Activated B cell treated with CpG ODN at 0.5 μM for 24 hours (primary cell): ENCODE measurements at regions not wholly inside any gene's neighbourhood (a gene's known extent, or its start where the extent isn't known, plus 50 kb on each side); places are given as distances from the start of the nearest gene placed in this dataset.

Experiments
- ATAC-seq: fragments of 200-7000 bp; cut with Tn5 transposase; one replicate; pipeline ENCODE4 v1.10.0; 2021; ENCODE audit warnings: low read depth, mild to moderate bottlenecking, moderate library complexity
- CTCF ChIA-PET: fragments of 350-600 bp; sonication (Branson Sonifier 250); formaldehyde crosslinking; loops from one replicate; lab custom pipeline; 2021; ENCODE audit warnings: antibody characterized with exemption; lab: Charles Lee
- POLR2A ChIA-PET: fragments of 350-600 bp; sonication (Branson Sonifier 250); formaldehyde crosslinking; loops from one replicate; lab custom pipeline; 2021; ENCODE audit warnings: antibody characterized with exemption; lab: Charles Lee
- DNase-seq: peaks from one replicate; pipeline ENCODE4 v3.0.0; 2022
- H3K27ac Mint-ChIP-seq: one replicate; pipeline ENCODE4 v1.8.0; 2020; ENCODE audit warnings: mixed read lengths
- H3K27me3 Mint-ChIP-seq: one replicate; pipeline ENCODE4 v1.8.0; 2021; ENCODE audit warnings: mixed read lengths
- H3K36me3 Mint-ChIP-seq: one replicate; pipeline ENCODE4 v1.8.0; 2021; ENCODE audit warnings: low read depth, mixed read lengths
- H3K4me1 Mint-ChIP-seq: one replicate; pipeline ENCODE4 v1.8.0; 2021; ENCODE audit warnings: mixed read lengths
- H3K4me3 Mint-ChIP-seq: one replicate; pipeline ENCODE4 v1.8.0; 2020; ENCODE audit warnings: mild to moderate bottlenecking, mixed read lengths
- H3K9me3 Mint-ChIP-seq: one replicate; pipeline ENCODE4 v1.8.0; 2020; ENCODE audit warnings: mixed read lengths
- intact Hi-C: fragments of 100-400 bp; cut with micrococcal nuclease; formaldehyde crosslinking; loops from one replicate; pipeline ENCODE4 v1.15.1; 2024
- TF ChIP-seq, protein P1 (sequence below): fragments of 200-600 bp; IDR thresholded peaks from one replicate; pipeline ENCODE4 v1.8.0; 2022; ENCODE audit warnings: antibody characterized with exemption, mild to moderate bottlenecking

DNA sequence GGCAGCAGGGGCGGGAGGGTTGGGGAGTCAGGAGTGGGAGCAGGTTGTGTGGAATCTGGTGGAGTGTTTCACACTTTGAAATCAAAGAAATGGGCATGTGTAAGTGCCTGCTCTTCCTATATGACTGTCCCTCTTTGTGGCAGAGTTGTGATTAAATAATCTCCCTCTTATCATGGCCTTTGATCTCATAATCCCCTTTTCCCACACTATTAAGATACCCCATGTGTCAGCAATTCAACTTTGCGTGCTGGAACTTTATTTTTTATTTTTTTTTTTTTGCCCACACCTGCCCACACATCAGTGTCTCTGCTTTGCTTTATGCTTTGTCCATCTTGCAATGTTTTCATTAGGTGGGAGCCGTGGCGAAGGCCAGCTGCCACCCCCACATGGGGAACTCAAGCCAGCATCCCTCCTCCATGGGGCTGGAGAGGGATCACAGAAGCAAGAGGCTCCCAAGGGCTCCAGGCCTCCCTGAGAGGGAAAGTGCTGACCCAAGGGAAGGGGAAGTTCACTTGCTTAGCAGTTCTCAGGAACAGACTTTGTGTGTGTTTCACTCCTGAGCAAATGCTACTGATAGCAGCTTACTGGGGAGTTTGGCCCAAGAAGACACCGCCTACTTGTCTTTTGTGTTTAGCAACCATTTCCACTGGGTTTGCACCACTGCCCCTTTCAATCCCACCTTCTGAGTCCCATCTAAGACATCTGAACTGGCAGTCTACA lies 243.4 kb downstream of the BCL11A start:
- ChIA-PET POLR2A (interaction anchor here (0.8 kb wide), 2 partner anchors 21 kb away, joined by 3 to 4 read pairs; no protein-coding TSS in a partner anchor), CTCF (no interaction called here)
- no peaks in the 10 kb centered on the region for H3K27me3 Mint-ChIP-seq
- no peak overlapping the region for H3K4me3 Mint-ChIP-seq
- TF ChIP-seq, protein P1, sequence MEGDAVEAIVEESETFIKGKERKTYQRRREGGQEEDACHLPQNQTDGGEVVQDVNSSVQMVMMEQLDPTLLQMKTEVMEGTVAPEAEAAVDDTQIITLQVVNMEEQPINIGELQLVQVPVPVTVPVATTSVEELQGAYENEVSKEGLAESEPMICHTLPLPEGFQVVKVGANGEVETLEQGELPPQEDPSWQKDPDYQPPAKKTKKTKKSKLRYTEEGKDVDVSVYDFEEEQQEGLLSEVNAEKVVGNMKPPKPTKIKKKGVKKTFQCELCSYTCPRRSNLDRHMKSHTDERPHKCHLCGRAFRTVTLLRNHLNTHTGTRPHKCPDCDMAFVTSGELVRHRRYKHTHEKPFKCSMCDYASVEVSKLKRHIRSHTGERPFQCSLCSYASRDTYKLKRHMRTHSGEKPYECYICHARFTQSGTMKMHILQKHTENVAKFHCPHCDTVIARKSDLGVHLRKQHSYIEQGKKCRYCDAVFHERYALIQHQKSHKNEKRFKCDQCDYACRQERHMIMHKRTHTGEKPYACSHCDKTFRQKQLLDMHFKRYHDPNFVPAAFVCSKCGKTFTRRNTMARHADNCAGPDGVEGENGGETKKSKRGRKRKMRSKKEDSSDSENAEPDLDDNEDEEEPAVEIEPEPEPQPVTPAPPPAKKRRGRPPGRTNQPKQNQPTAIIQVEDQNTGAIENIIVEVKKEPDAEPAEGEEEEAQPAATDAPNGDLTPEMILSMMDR = no peak
- intact Hi-C loops = no loop called here
- no peak for ATAC-seq
- no peaks in the 10 kb centered on the region for H3K36me3 Mint-ChIP-seq
- peaks cover 78% of the 10 kb centered on the region for H3K4me1 Mint-ChIP-seq
- H3K27ac Mint-ChIP-seq = no peak overlapping the region
- H3K9me3 Mint-ChIP-seq = no peaks in the 10 kb centered on the region
- DNase-seq = no peak

DNA sequence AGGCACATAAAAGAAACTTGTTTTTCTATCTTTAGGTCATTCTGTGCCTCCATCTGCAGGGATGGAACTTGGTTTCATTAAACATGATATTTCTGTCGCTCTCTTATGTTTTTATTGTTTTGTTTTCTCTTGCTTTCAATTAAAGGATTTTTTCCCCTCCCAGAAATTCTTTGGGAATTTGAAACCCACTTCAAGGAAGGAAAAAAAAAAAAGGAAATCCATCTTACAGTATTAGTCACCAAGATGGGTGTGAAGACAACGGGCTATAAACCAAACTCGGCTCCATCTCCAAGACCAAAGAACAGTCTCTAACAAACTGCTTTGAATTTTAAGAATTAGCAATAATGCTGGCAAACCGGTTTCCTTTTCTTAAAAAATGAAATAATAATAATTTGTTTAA lies 244.1 kb downstream of the BCL11A start:
- no peaks in the 10 kb centered on the region for H3K36me3 Mint-ChIP-seq
- ATAC-seq = no peak
- CTCF ChIA-PET = no interaction called here
- POLR2A ChIA-PET = interaction anchor here (0.8 kb wide), 1 partner anchor 20 kb away, joined by 4 read pairs; no protein-coding TSS in a partner anchor
- TF ChIP-seq, protein P1 = no peak
- peaks cover 72% of the 10 kb centered on the region for H3K4me1 Mint-ChIP-seq
- intact Hi-C loops = no loop called here
- H3K27me3 Mint-ChIP-seq = no peaks in the 10 kb centered on the region
- H3K4me3 Mint-ChIP-seq = no peak overlapping the region
- DNase-seq = no peak
- H3K9me3 Mint-ChIP-seq = no peaks in the 10 kb centered on the region
- no peak overlapping the region for H3K27ac Mint-ChIP-seq

DNA sequence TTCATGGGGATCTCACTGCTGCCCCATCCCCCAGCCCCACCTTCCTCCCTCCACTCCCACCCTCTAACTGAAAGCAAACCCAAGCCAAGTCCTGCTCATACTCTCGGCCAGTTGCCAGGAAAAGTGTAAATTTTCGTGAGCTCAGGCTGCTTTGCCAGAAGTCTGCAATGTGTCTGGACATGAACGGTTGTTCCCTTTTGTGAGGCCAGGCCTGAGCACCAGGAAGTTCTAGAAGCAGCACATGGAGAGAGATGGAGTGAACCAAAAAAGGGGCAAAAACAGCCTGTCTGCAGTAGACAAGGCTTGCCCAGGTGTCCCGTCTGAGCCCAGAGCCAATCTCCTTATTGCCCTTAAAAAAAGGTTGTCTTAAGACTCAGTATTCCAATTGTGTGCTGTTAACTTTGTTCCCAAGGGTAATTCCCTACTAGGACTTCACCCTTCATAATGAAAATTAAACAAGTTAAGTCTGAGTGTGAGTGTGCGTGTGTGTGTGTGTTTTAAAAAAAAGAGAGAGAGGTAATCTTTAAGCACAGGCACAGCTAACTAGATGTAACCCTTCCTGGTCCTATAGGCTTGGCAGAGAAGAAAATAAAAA lies 247.1 kb downstream of the BCL11A start:
- Mint-ChIP-seq H3K9me3 (no peaks in the 10 kb centered on the region), H3K27me3 (no peaks in the 10 kb centered on the region), H3K27ac (peak overlapping the region; percentile 7), H3K4me1 (peaks cover 61% of the 10 kb centered on the region), H3K4me3 (no peak overlapping the region), H3K36me3 (no peaks in the 10 kb centered on the region)
- ChIA-PET CTCF (no interaction called here), POLR2A (no interaction called here)
- TF ChIP-seq, protein P1 = no peak
- DNase-seq = no peak
- no peak for ATAC-seq
- intact Hi-C loops = no loop called here

DNA sequence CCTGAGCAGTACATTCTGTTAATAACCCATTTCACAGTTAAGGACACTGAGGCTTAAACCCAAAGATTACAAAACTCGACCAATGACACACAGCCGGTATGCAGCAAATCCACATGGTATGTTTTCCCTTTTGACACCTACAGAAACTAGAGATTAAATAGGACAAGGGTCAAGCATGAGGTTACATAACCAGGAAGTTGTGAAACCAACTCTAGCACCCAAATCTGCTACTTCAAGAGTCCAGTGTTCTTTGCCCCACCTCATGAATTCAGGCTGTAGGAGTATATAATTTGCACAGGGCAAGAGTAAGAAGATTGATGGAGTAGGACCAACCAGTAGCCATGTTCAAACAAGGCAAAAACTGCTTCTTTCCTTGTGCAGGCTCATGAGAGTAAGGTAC lies 249.8 kb downstream of the BCL11A start:
- H3K36me3 Mint-ChIP-seq = no peaks in the 10 kb centered on the region
- H3K27ac Mint-ChIP-seq = no peak overlapping the region
- TF ChIP-seq, protein P1 = no peak
- CTCF ChIA-PET = interaction anchor here (1.3 to 1.4 kb wide), 2 partner anchors 9 to 52 kb away, joined by 3 to 4 read pairs; no protein-coding TSS in a partner anchor
- no peaks in the 10 kb centered on the region for H3K9me3 Mint-ChIP-seq
- no peaks in the 10 kb centered on the region for H3K27me3 Mint-ChIP-seq
- intact Hi-C loops = no loop called here
- DNase-seq = no peak
- no peak for ATAC-seq
- no peak overlapping the region for H3K4me3 Mint-ChIP-seq
- POLR2A ChIA-PET = interaction anchor here (1.3 kb wide), 1 partner anchor 9 kb away, joined by 5 read pairs; no protein-coding TSS in a partner anchor
- peaks cover 35% of the 10 kb centered on the region for H3K4me1 Mint-ChIP-seq

DNA sequence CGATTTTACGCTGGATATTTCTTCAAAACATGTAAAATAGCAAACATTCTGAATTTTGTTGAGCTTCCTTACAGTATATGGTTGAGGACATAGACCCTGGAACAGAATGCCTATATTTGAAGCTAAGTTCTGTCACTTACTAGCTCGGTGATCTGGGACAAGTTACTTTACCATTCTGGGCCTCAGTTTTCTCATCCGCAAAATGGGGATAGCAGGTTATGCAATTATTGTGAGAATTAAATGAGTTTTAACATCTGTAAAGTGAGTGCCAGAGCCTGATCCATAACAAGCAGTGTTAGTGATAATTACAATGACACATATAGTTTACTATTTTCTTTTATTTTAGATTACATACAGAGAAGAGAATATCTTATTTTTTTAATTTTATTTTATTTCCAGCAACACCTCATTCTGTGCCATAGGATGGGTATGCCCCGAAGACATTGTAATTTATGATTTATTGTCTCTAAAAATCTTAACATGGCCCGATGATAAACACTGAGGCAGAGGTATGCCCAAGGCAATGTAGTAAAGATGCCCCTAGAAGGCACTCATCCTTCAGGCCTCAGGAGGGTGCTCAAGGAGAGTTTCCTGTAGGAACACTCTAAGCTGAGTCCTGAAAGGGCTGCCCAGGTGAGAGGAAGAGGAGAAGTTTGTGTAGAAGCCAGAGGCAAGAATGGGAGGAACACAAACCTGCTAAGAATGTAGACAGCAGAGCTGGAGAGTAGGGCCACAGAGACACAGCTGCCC lies 250.9 kb downstream of the BCL11A start:
- ATAC-seq = no peak
- no peaks in the 10 kb centered on the region for H3K36me3 Mint-ChIP-seq
- H3K27ac Mint-ChIP-seq = no peak overlapping the region
- TF ChIP-seq, protein P1 = no peak
- no peak for DNase-seq
- CTCF ChIA-PET = interaction anchor here (0.8 kb wide), 1 partner anchor 51 kb away, joined by 3 read pairs; no protein-coding TSS in a partner anchor
- H3K4me3 Mint-ChIP-seq = no peak overlapping the region
- no peaks in the 10 kb centered on the region for H3K9me3 Mint-ChIP-seq
- intact Hi-C loops = no loop called here
- POLR2A ChIA-PET = no interaction called here
- peaks cover 32% of the 10 kb centered on the region for H3K4me1 Mint-ChIP-seq
- no peaks in the 10 kb centered on the region for H3K27me3 Mint-ChIP-seq
